T-helper 2 cell (primary cell): ENCODE measurements at regions not wholly inside any gene's neighbourhood (a gene's known extent, or its start where the extent isn't known, plus 50 kb on each side); places are given as distances from the start of the nearest gene placed in this dataset.
"Not testable (repeated sequence)": the region's sequence is repeated elsewhere in the genome, so short reads cannot be mapped to it uniquely, and the experiment has no call there.

Source experiments
- DNase-seq, 5 experiments: peaks; one replicate each; pipeline versions ENCODE4 v3.0.0 to v3.0.0-alpha.2; 2012 to 2022

GRCh38 chr6:14218519-14218800 is 100.9 kb downstream of the CD83 start:
- DNase-seq: no peak

GRCh38 chr6:14221564-14222279 is 104.2 kb downstream of the CD83 start:
- DNase-seq: no peak

DNA sequence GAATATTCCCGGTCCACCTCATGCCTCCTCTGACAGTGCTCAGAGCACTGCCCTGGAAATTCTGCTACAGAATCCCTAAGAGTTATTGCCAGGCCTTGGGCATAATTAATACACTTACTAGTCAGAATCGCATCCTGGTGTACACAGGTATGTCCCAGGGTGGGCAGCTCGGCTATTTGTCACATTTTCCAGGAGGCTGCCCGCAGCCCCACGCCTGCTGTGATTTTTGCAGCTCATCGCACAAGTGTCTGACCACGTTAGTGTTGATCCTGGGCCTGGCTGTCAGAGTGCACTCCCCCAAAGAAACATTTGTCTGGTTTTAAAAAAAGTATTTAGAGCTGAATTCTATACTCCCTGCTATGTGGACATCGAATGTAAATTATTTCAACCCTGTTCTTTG is 105.4 kb downstream of the CD83 start:
- no peak for DNase-seq

DNA sequence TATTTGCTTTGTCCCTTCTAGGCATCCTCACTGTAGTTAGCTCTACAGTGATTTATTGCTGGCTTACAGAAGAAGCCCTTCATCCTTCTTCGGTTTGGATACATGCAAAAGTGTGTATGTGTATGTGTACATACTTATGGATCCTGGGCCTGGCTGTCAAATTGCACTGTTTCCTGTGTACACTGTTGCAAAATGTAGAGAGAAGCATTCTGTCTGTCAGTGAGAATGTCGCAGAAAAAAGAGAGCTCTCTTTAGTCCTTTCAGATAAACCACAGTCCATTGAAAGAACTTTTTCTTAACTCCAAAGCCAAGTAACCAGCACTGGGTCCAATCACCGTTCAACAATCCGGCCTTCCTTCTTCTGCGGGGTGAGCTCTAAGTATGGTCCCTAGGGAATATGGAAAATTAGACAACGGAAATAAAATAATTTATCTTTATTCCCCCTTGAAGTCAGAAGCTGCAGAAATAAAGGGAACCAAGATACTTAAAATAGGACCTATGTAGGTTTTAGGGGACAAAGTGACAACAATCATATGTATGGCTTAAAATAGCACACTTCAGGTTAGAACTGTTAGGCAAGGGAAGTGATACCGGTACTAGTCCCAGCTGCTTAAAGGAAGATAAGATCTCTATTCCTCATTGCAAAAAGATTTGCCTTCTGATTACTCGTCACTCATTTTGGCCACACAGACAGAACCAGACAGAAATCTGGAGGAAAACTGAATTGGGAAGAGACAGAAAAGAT is 107.0 kb downstream of the CD83 start:
- no peak for DNase-seq

DNA sequence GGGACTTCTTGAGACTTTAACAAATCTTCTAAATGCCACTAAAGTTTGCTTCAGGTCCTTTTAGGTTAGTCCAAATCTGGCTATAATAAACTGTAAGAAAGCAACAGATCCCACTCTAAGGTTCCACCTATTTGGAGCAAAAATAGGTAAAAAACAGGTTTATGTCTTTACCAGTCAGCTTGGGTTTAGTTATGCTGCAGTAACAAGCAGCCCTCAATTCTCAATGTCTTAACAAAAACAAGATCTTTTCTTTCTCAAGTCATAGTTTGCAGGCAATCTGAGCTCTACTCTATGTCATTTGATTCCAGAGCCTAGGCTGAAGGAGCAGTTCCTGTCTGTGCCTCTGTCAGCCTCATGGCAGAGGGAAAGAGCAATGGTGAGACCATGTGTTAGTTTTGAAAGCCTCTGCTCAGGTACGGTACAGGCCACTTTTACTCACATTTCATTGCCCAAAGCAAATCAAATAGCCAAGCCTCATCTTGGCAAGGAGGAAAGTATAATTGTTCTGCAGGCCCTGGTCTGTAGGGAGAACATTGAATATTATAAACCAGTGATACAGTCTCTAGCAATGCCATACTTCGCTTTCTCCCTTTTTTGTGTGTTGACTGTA is 108.6 kb downstream of the CD83 start:
- no peak for DNase-seq

DNA sequence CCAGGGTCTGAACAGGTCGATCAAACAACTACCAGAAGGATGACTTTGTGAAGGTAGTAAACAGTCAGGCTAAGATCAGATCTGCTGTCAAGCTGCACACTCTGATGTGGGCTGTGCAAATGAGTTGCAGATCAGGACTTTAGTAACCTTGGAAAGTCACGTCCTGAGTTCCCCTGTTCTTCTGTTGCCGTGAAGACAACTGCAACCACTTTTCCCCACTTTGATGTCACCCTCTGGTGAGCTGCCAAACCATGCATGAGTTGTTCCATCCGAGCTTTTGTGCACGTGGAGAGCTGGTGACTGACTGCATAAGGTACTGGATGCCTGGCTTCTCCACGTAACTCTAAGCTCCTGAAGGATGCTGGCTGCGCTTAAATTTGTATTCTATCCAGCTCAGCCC is 111.0 kb downstream of the CD83 start:
- peak in 1 of 5 experiments; percentile 4 for DNase-seq

DNA sequence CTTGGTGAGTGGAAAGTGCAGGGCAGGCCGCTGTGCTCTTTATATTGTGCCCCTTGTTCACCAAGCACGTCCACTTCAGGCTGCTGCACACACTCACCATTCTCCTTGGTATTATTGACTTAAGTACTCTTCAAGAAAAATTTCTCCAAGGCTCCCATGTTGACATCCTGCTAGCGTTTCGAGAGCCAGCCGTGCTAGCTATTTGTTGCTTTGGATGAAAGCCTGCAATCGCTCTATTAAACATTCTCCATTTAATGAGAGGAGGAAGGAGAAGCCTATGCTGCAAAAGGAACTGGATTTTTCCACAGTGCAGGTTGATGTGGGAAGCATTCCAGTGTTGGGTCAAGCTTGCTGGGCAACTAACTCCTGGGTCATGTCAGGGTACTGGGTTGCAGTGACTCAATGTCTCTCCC is 113.5 kb downstream of the CD83 start:
- no peak for DNase-seq

GRCh38 chr6:14231501-14232280 is 114.1 kb downstream of the CD83 start:
- peak in 1 of 5 experiments; percentile 27 for DNase-seq

DNA sequence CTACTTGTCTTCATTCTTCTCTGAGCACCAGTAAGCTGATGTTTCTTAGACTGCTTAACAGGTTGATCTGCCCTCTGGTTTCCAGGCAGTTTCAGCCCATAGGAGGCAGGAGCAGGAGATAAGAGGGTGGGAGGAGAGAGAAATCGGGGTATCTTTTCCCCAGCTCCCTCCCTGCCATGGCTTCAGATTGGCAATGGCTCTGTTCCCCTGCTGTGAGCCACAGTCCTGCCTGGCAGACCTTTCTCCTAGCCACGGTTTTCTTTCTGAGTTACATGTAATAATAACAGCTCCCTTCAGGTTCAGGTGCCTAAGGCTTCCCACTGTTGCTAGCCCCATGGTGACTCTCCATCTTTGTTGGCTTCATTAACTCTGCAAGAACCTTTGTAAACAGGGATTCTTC is 115.3 kb downstream of the CD83 start:
- DNase-seq: no peak

DNA sequence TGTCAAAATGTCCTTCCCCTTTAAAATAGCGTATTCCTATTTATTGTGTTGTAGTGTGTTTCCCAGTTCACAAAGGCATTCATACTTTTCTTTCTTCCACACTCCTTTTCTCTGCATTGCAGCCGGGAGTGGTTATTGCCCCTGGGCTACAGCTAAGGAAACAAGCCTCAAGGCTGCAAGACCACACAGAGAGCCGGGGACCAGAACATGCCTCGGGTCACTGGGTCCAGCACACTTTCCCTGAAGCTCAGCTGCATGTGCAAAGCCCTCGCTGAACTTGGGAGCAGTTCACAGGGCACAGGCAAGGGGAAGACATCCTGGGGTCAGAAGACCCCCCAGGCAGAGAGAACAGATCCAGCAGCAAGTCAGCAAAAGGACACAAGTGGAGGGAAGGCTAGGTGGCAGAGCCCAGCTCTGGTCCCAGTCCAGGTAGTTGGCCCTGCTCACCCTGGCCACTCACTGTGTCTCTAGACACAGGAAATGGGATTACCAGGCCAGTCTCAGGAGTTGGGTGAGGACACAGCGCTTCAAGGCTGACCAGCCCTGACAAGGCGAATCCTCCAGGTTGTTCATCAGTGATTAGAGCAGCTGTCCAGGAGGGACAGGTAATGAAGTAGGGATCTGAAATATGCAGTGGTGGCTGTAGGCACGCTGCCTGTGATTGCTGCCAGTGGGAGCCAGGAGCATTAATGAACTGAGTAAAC is 118.2 kb downstream of the CD83 start:
- DNase-seq: no peak

DNA sequence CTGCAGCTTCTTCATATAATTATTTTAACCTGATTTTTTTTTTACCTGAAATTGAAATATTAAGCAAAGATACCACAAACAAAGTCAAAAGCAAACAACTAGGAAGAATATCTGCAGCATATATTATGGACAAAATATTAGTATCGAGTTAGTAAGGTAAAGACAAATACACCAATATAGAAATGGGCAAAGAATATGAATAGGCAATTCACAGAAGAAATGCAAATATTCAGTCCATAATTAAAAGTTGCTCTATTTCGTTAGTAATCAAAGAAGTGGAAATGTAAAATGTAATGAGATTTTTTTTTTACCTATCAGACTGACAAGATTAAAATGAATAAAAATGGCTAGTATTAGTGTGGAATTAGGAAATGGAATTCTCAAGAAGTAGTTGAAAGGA is 121.5 kb downstream of the CD83 start:
- DNase-seq: no peak

GRCh38 chr6:14240411-14241166 is 123.0 kb downstream of the CD83 start:
- DNase-seq: no peak

DNA sequence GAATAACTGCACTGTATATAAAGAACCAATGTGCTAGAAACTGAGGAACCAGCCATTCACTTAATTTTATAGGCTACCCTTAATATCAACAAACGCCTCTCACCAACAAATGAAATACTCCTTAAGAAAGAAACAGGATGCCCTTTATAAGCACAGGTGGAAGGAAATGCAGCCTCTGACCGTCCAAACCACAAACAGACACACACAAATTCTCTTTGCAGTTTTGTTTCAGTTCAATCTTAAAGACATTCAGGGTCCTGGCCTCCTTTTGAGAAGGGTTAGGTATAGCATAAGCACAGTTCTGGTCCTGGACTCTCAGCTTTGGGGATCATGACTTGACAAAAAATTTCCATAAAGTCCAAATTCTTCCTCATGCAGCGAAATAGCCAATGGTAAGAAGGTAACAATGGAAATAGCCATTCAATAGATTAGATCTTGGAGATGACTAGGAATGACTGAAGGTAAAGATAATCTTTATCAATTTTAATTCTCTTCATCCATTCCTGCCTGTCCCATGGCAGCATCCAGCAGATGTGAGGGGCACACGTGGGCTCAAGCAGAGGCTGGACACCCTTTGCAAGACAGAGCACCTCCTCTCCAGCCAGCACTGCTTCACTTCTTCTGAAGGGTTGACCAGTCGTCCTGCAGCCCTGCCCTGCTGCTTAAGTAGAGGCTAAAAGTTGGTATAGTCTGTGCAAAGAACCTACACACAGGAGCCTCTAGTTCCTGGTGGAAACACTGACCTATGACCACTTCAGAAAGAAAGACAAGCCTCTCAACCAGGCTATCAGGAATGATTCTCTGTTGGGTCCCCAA is 123.9 kb downstream of the CD83 start:
- DNase-seq: no peak

DNA sequence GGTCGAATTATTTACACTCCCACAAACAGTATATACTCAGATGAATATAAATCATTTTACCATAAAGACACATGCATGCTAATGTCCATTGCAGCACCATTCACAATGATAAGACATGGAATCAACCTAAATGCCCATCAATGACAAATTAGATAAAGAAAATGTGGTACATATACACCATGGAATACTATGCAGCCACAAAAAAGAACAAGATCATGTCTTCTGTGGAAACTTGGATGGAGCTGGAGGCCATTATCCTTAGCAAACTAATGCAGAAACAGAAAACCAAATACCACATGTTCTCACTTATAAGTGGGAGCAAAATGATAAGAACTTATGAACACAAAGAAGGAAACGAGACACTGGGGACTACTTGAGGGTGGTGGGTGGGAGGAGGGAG is 125.3 kb downstream of the CD83 start:
- DNase-seq: not testable (repeated sequence)

- DNase-seq: no peak
Observed at GRCh38 chr6:14243597-14243996, 126.0 kb downstream of the CD83 start.

GRCh38 chr6:14246876-14247275 is 129.3 kb downstream of the CD83 start:
- no peak for DNase-seq

GRCh38 chr6:14250573-14250972 is 133.0 kb downstream of the CD83 start:
- no peak for DNase-seq

DNA sequence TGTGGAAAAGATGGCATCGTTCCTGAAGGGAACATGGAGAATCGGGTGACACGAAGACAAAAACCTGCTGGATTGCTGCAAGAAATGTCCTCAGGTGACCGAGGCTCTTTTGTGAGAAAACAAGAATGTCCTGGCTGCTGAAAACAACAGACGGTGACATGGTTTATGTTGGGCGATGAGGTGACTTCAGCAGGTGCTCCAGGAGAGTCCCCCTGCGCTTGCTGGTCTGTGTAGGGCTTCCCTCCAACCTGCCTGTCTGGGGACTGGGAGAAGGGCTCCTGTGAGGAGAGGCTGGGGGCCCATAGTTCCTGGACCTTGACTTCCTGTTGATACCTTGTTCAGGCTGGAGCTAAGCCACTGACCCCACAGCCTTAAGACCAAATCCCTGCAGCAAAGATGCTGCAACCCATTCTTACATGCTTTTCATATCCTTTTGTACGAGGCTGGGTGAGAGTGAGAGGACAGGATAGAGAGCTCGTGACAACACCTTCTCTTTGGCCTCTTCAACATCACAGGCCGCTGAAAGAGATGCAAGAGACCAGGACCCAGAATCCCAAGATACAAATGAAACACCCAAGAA is 134.8 kb downstream of the CD83 start:
- DNase-seq: no peak

GRCh38 chr6:14254505-14254904 is 136.9 kb downstream of the CD83 start:
- peak in 1 of 5 experiments; percentile 12 for DNase-seq

- DNase-seq: no peak
Observed at GRCh38 chr6:14255916-14256315, 138.3 kb downstream of the CD83 start.

GRCh38 chr6:14258117-14258516 is 140.5 kb downstream of the CD83 start:
- no peak for DNase-seq
